PFSK-1 (cell line): ENCODE measurements at regions not wholly inside any gene's neighbourhood (a gene's known extent, or its start where the extent isn't known, plus 50 kb on each side); places are given as distances from the start of the nearest gene placed in this dataset.

Experiments
- FOXP2 ChIP-seq: optimal IDR thresholded peaks from 2 replicates; pipeline ENCODE3; 2011; ENCODE audit warnings: borderline replicate concordance, control low read depth, inconsistent platforms; ENCODE audit not compliant: insufficient read depth; ENCODE audit errors: extremely low read length, extremely low read depth
- POLR2AphosphoS5 ChIP-seq: IDR thresholded peaks from 2 replicates; pipeline ENCODE4 v1.6.1; 2012; ENCODE audit warnings: low read depth, mild to moderate bottlenecking, control low read depth, low read length, moderate library complexity
- REST ChIP-seq, 2 experiments: IDR thresholded peaks; 2 replicates each; pipeline versions ENCODE4 v1.6.1 to v1.8.0; 2011 to 2012; ENCODE audit warnings: low read depth in 2 of 2, low read length in 2 of 2, control low read depth in 1 of 2, inconsistent platforms in 1 of 2, mild to moderate bottlenecking in 1 of 2, moderate library complexity in 1 of 2; ENCODE audit not compliant: insufficient read depth in 1 of 2
- SIN3A ChIP-seq: IDR thresholded peaks from 2 replicates; pipeline ENCODE4 v1.6.1; 2012; ENCODE audit warnings: mild to moderate bottlenecking, low read length, moderate library complexity, borderline replicate concordance; ENCODE audit not compliant: insufficient read depth
- TAF1 ChIP-seq: IDR thresholded peaks from 2 replicates; pipeline ENCODE4 v1.6.1; 2012; ENCODE audit warnings: low read length, control low read depth, borderline replicate concordance; ENCODE audit not compliant: insufficient read depth

- no peak for TF ChIP-seq TAF1
- no peak for TF ChIP-seq SIN3A
- no peak for TF ChIP-seq POLR2AphosphoS5
- TF ChIP-seq REST (IDR thresholded peaks at IDR 0.05; ENCODE audit: insufficient read depth in 1 of 2, low read depth in 2 of 2, low read length in 2 of 2): no peak
- TF ChIP-seq FOXP2: no peak
Measured at GRCh38 chr20:17858450-17859001, 110.1 kb downstream of the SNX5 start.
